PC-9 (cell line): ENCODE measurements at regions not wholly inside any gene's neighbourhood (a gene's known extent, or its start where the extent isn't known, plus 50 kb on each side); places are given as distances from the start of the nearest gene placed in this dataset.

Experiments used
- BruUV-seq: library from RNA; stranded (reverse); fragments of 400-500 nt; replicated peaks from 2 replicates; lab custom pipeline; 2021; lab: Mats Ljungman, UMichigan
- CTCF ChIA-PET: fragments of 300-600 bp; sonication (Branson Sonifier 250); formaldehyde crosslinking; loops from one replicate; lab custom pipeline; 2022; ENCODE audit warnings: antibody characterized with exemption; lab: Charles Lee
- POLR2A ChIA-PET: fragments of 300-600 bp; sonication (Branson Sonifier 250); formaldehyde crosslinking; loops from one replicate; lab custom pipeline; 2022; ENCODE audit warnings: antibody characterized with exemption; ENCODE audit not compliant: unreplicated experiment; lab: Charles Lee
- DNase-seq, 2 experiments: peaks; one replicate each; pipeline versions ENCODE4 v3.0.0 to v3.0.0-alpha.2; 2015 to 2022; ENCODE audit warnings: mixed read lengths in 1 of 2
- H2AFZ ChIP-seq: fragments of 200-600 bp; sonication (generic); 2 replicates; pipeline ENCODE4 v1.8.1; 2017; ENCODE audit warnings: antibody characterized with exemption
- H3F3A ChIP-seq: fragments of 200-600 bp; sonication (generic); 2 replicates; pipeline ENCODE4 v1.8.1; 2017; ENCODE audit warnings: antibody characterized with exemption, mild to moderate bottlenecking, low read depth; ENCODE audit not compliant: insufficient read depth
- H3K27ac ChIP-seq: fragments of 200-600 bp; sonication (generic); 2 replicates; pipeline ENCODE4 v1.6.1; 2016; ENCODE audit warnings: mixed run types
- H3K27me3 ChIP-seq: fragments of 200-600 bp; sonication (generic); 2 replicates; pipeline ENCODE4 v1.6.1; 2016; ENCODE audit warnings: low read depth, mixed run types; ENCODE audit not compliant: insufficient read depth
- H3K36me3 ChIP-seq: fragments of 200-600 bp; sonication (generic); 2 replicates; pipeline ENCODE4 v1.6.1; 2016; ENCODE audit warnings: low read depth, mixed run types
- H3K4me1 ChIP-seq: fragments of 200-600 bp; sonication (generic); replicated peaks from 2 replicates; pipeline ENCODE4 v1.6.1; 2016; ENCODE audit warnings: mixed run types; ENCODE audit not compliant: insufficient read depth
- H3K4me2 ChIP-seq: fragments of 200-600 bp; sonication (generic); 2 replicates; pipeline ENCODE4 v1.6.1; 2017; ENCODE audit warnings: mixed run types
- H3K4me3 ChIP-seq: fragments of 200-600 bp; sonication (generic); 2 replicates; pipeline ENCODE4 v1.6.1; 2016; ENCODE audit warnings: mixed run types
- H3K79me2 ChIP-seq: fragments of 200-600 bp; sonication (generic); 2 replicates; pipeline ENCODE4 v1.6.1; 2017; ENCODE audit warnings: low read depth, mixed run types
- H3K9me2 ChIP-seq: fragments of 200-600 bp; sonication (generic); 2 replicates; pipeline ENCODE4 v1.8.1; 2017; ENCODE audit warnings: mild to moderate bottlenecking; ENCODE audit not compliant: insufficient read depth
- H3K9me3 ChIP-seq: fragments of 200-600 bp; sonication (generic); 2 replicates; pipeline ENCODE4 v1.8.1; 2016; ENCODE audit warnings: low read depth; ENCODE audit not compliant: insufficient read depth
- H4K20me1 ChIP-seq: fragments of 200-600 bp; sonication (generic); 2 replicates; pipeline ENCODE4 v1.8.1; 2017; ENCODE audit not compliant: insufficient read depth
- EZH2 ChIP-seq: fragments of 200-600 bp; sonication (generic); IDR thresholded peaks from 2 replicates; pipeline ENCODE4 v1.8.0; 2017; ENCODE audit warnings: antibody characterized with exemption, low read depth
- intact Hi-C: fragments of 100-400 bp; cut with micrococcal nuclease; formaldehyde crosslinking; loops from one replicate; pipeline ENCODE4 v1.10.0; 2022; ENCODE audit not compliant: unreplicated experiment
- TF ChIP-seq, protein P1 (sequence below): fragments of 200-600 bp; sonication (generic); conservative IDR thresholded peaks from 2 replicates; pipeline ENCODE4 v1.6.1; 2017; ENCODE audit warnings: mixed run types, antibody characterized with exemption, mild to moderate bottlenecking, moderate library complexity

DNA sequence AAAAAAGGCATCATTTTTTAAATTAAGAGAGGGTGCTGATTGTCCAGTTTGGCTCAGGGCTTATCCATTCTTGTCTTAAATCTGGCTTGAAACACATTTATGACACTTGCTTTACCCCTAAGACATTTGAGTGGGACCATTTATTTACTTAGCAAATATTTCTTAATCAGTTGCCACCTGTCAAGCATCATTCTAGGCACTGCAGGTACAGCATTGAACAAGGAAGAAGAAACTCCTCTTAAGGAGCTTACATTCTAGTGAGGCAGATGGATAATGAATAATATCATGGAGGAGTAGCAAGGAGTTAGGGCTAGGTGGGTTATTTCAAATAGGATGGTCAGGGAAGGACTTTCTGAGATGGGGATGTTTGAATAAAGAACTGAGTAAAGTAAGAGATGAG lies 189.8 kb downstream of the UTRN start:
- Histone ChIP-seq H3K9me3 (no peaks in the 10 kb centered on the region), H3K36me3 (no peaks in the 10 kb centered on the region), H3K4me2 (no peak overlapping the region), H3F3A (no peaks in the 10 kb centered on the region), H3K4me3 (no peak overlapping the region), H3K4me1 (no peaks in the 10 kb centered on the region), H3K9me2 (no peaks in the 10 kb centered on the region), H4K20me1 (no peaks in the 10 kb centered on the region), H2AFZ (no peak overlapping the region), H3K79me2 (no peaks in the 10 kb centered on the region), H3K27ac (no peak overlapping the region), H3K27me3 (no peaks in the 10 kb centered on the region)
- CTCF ChIA-PET: no interaction called here
- no peak for DNase-seq
- POLR2A ChIA-PET: no interaction called here
- intact Hi-C loops: no loop called here
- TF ChIP-seq, protein P1, sequence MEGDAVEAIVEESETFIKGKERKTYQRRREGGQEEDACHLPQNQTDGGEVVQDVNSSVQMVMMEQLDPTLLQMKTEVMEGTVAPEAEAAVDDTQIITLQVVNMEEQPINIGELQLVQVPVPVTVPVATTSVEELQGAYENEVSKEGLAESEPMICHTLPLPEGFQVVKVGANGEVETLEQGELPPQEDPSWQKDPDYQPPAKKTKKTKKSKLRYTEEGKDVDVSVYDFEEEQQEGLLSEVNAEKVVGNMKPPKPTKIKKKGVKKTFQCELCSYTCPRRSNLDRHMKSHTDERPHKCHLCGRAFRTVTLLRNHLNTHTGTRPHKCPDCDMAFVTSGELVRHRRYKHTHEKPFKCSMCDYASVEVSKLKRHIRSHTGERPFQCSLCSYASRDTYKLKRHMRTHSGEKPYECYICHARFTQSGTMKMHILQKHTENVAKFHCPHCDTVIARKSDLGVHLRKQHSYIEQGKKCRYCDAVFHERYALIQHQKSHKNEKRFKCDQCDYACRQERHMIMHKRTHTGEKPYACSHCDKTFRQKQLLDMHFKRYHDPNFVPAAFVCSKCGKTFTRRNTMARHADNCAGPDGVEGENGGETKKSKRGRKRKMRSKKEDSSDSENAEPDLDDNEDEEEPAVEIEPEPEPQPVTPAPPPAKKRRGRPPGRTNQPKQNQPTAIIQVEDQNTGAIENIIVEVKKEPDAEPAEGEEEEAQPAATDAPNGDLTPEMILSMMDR: no peak
- no peak for TF ChIP-seq EZH2
- BruUV-seq: no TSS peak

DNA sequence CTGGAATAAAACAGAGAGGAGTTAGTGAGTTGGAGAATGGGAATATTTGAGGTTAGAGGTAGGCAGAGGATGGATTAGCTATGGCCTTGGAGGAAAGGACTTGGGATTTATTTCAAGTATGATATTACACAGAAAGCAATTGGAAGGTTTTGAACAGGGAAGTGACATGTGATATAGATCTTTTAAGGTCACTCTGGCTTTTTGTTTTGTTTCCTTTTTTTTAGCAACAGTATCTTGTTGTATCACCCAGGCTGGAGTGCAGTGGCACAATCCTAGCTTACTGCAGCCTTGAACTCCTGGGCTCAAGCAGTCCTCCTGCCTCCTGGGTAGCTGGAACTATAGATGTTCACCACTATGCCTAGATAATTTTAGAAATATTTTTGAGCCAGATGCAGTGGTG lies 190.3 kb downstream of the UTRN start:
- H3K79me2 ChIP-seq: no peaks in the 10 kb centered on the region
- no peak for DNase-seq
- no peaks in the 10 kb centered on the region for H3F3A ChIP-seq
- no TSS peak for BruUV-seq
- H3K27ac ChIP-seq: no peak overlapping the region
- CTCF ChIA-PET: no interaction called here
- no peaks in the 10 kb centered on the region for H3K27me3 ChIP-seq
- H4K20me1 ChIP-seq: no peaks in the 10 kb centered on the region
- H3K4me1 ChIP-seq: no peaks in the 10 kb centered on the region
- TF ChIP-seq, protein P1: no peak
- no peak for TF ChIP-seq EZH2
- H3K36me3 ChIP-seq: no peaks in the 10 kb centered on the region
- POLR2A ChIA-PET: no interaction called here
- H3K9me2 ChIP-seq: no peaks in the 10 kb centered on the region
- intact Hi-C loops: no loop called here
- H3K9me3 ChIP-seq: no peaks in the 10 kb centered on the region
- no peak overlapping the region for H2AFZ ChIP-seq
- H3K4me3 ChIP-seq: no peak overlapping the region
- no peak overlapping the region for H3K4me2 ChIP-seq

DNA sequence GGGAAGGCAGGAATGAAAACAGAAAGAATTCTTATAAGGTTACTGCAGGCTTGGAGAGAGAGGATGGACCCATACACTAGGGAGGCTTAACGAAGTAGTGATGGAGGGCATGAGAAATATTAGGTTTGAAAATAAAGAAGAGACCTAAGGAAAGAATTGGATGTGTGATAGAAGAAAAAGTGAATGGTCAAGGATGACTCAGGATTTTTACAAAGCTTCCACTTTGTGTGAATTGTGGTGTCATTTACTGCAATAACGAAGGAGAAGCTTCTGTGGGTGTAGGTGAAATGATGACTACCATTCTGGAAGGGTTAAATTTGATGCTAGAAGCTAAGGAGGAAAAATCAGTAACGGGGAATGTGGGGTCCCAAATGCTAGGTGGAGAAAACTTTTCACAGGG lies 191.2 kb downstream of the UTRN start:
- intact Hi-C loops: no loop called here
- H3F3A ChIP-seq: no peaks in the 10 kb centered on the region
- ChIA-PET POLR2A (no interaction called here), CTCF (no interaction called here)
- H3K4me3 ChIP-seq: no peak overlapping the region
- no peak overlapping the region for H3K27ac ChIP-seq
- peaks cover 8% of the 10 kb centered on the region; the same call in 1 of the 2 replicates for H3K36me3 ChIP-seq
- H3K9me3 ChIP-seq: no peaks in the 10 kb centered on the region
- H3K4me1 ChIP-seq: no peaks in the 10 kb centered on the region
- no peaks in the 10 kb centered on the region for H4K20me1 ChIP-seq
- no peaks in the 10 kb centered on the region for H3K27me3 ChIP-seq
- no peak overlapping the region for H3K4me2 ChIP-seq
- TF ChIP-seq, protein P1: no peak
- no peak for TF ChIP-seq EZH2
- BruUV-seq: no TSS peak
- no peaks in the 10 kb centered on the region for H3K79me2 ChIP-seq
- H3K9me2 ChIP-seq: no peaks in the 10 kb centered on the region
- H2AFZ ChIP-seq: no peak overlapping the region
- no peak for DNase-seq
